ENCODE measurements at regions not wholly inside any gene's neighbourhood (a gene's known extent, or its start where the extent isn't known, plus 50 kb on each side); places are given as distances from the start of the nearest gene placed in this dataset.

- no peak for DNase-seq (ENCODE audit: extremely low read depth, low read depth)
- TF ChIP-seq CTCF (IDR thresholded peaks at IDR 0.05; ENCODE audit: low read depth, low read length) = no peak
These were observed 107.3 kb upstream of the HNRNPU start for GRCh38 chr1:244971552-244972216.

DNA sequence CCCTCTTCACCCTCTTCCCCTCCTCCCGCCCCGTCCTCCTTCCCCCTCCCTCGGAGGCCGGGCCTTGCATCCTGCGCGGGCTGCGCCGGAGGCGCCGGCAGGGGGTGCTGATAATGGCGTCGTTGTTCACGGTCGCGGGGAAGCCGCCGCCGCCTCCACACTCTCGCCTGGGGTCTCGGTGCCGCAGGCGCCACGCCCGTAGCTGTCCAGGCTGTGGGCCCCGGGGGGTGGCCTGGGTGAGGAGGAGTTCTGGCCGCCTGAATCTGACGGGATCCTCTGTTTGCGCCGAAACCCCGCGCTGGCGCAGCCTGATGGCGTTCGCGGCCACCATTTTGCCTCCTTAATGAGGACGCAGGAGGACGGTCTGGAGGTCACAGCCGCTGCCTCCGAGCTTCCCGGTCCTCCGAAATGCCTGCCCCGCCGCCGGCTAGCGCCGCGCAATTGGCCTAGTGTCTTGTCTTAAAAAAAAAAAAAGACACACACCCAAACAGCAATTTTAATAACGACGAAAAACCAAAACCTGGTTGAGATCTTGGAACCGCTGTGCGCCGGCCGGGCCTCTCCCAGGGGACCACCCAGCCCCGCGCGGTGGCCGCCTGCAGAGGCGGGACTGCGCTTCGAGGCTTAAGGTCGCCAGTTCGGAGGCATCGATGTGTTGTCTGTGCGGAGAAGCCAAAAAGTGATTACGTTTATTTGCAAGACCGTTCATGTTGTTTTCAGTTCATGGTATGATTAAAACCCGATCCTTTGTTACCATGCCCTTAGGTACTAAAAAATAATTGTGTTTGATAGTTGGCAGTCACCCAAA is 106.6 kb upstream of the HNRNPU start:
- TF ChIP-seq CTCF (IDR thresholded peaks at IDR 0.05; ENCODE audit: low read depth, low read length) = peak; percentile 48
- peak; percentile 94 for DNase-seq (ENCODE audit: extremely low read depth, low read depth)

DNA sequence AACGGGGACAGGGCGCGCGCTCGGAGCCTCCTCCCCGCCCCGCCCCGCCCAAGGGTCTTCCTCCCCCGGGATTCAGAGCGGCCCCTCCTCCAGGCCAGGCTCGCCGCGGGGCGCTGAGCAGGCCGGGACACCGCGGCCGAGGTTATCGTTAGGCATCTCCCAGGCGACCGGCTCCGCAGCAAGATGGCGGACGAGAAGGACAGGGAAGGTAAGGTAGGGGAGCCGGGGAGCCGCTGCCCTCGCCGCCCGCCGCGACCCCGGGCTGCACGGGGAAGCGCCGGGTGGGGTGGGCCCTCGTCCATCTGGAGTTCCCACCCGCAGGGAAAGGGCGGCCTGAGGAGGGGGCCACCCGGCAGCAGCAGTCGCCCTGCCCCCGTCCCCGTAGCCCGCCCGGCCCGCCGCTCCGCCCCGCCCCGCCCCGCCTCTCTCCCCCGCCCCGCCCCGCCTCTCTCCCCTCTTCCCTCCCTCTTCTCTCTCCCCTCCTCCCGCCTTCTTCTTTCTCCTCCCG is 105.9 kb upstream of the HNRNPU start:
- TF ChIP-seq CTCF (IDR thresholded peaks at IDR 0.05; ENCODE audit: low read depth, low read length) = no peak
- DNase-seq (ENCODE audit: extremely low read depth, low read depth) = no peak

- no peak; the same call in none of the 2 replicates for TF ChIP-seq CTCF (IDR thresholded peaks at IDR 0.05; ENCODE audit: low read depth, low read length)
- DNase-seq (ENCODE audit: extremely low read depth, low read depth) = peak; percentile 80
These were observed 105.3 kb upstream of the HNRNPU start for GRCh38 chr1:244969355-244970235.

- TF ChIP-seq CTCF (IDR thresholded peaks at IDR 0.05; ENCODE audit: low read depth, low read length) = no peak
- no peak for DNase-seq (ENCODE audit: extremely low read depth, low read depth)
These were observed 104.5 kb upstream of the HNRNPU start for GRCh38 chr1:244968881-244969280.

DNA sequence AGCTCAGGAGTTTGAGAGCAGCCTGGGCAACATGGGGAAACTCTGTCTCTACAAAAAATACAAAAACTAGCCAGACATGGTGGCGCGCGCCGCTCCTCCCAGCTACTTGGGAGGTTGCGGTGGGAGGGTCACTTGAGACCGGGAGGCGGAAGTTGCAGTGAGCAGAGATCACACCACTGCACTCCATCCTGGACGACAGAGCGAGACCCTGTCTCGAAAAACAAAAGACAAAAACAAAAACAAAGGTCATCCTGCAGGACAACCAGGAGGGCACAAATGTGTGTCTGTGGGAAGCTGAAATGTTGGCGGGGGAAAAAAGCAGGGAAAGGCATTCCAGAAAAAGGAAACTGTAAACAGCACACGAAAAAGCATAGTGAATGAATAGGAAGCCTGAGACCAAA is 104.1 kb upstream of the HNRNPU start:
- no peak for DNase-seq (ENCODE audit: extremely low read depth, low read depth)
- TF ChIP-seq CTCF (IDR thresholded peaks at IDR 0.05; ENCODE audit: low read depth, low read length) = no peak
